ENCODE measurements at regions not wholly inside any gene's neighbourhood (a gene's known extent, or its start where the extent isn't known, plus 50 kb on each side); places are given as distances from the start of the nearest gene placed in this dataset.

GRCh38 chr16:66043326-66043725, 323.2 kb upstream of the CDH5 start:
- H3K36me3 ChIP-seq (ENCODE audit: low read depth): no peaks in the 10 kb centered on the region
- H3K4me3 ChIP-seq: no peak overlapping the region
- no peak for DNase-seq
- no peak for ATAC-seq
- intact Hi-C loops (cut with DNase I, micrococcal nuclease): no loop called here
- no peak for TF ChIP-seq CTCF (IDR thresholded peaks at IDR 0.05)
- no peaks in the 10 kb centered on the region for H3K9me3 ChIP-seq
- H3K4me1 ChIP-seq (ENCODE audit: low read depth): no peaks in the 10 kb centered on the region

GRCh38 chr16:66042341-66042740, 324.1 kb upstream of the CDH5 start:
- no peaks in the 10 kb centered on the region for H3K9me3 ChIP-seq
- ATAC-seq: no peak
- H3K4me3 ChIP-seq: no peak overlapping the region
- no peak for DNase-seq
- intact Hi-C loops (cut with DNase I, micrococcal nuclease): no loop called here
- no peaks in the 10 kb centered on the region for H3K36me3 ChIP-seq (ENCODE audit: low read depth)
- no peaks in the 10 kb centered on the region for H3K4me1 ChIP-seq (ENCODE audit: low read depth)
- TF ChIP-seq CTCF (IDR thresholded peaks at IDR 0.05): no peak

GRCh38 chr16:66041907-66042306, 324.6 kb upstream of the CDH5 start:
- Histone ChIP-seq H3K4me1 (ENCODE audit: low read depth) (no peaks in the 10 kb centered on the region), H3K36me3 (ENCODE audit: low read depth) (no peaks in the 10 kb centered on the region), H3K4me3 (no peak overlapping the region), H3K9me3 (no peaks in the 10 kb centered on the region)
- intact Hi-C loops (cut with DNase I, micrococcal nuclease): no loop called here
- ATAC-seq (no peak), DNase-seq (no peak)
- TF ChIP-seq CTCF (IDR thresholded peaks at IDR 0.05): no peak

- intact Hi-C loops (cut with DNase I, micrococcal nuclease): no loop called here
- H3K4me1 ChIP-seq (ENCODE audit: low read depth): no peaks in the 10 kb centered on the region
- no peaks in the 10 kb centered on the region for H3K9me3 ChIP-seq
- no peak for TF ChIP-seq CTCF (IDR thresholded peaks at IDR 0.05)
- no peak overlapping the region for H3K4me3 ChIP-seq
- ATAC-seq: no peak
- no peak for DNase-seq
- no peaks in the 10 kb centered on the region for H3K36me3 ChIP-seq (ENCODE audit: low read depth)
Observed at GRCh38 chr16:66039793-66040192, 326.7 kb upstream of the CDH5 start.

GRCh38 chr16:66036793-66037715, 329.4 kb upstream of the CDH5 start:
- no peak for TF ChIP-seq CTCF (IDR thresholded peaks at IDR 0.05)
- Histone ChIP-seq H3K36me3 (ENCODE audit: low read depth) (no peaks in the 10 kb centered on the region), H3K9me3 (no peaks in the 10 kb centered on the region), H3K4me1 (ENCODE audit: low read depth) (no peaks in the 10 kb centered on the region), H3K4me3 (no peak overlapping the region)
- intact Hi-C loops (cut with DNase I, micrococcal nuclease): no loop called here
- DNase-seq (no peak), ATAC-seq (no peak)
